ENCODE measurements at regions not wholly inside any gene's neighbourhood (a gene's known extent, or its start where the extent isn't known, plus 50 kb on each side); places are given as distances from the start of the nearest gene placed in this dataset.

GRCh38 chr15:69689133-69689532 is 236.5 kb downstream of the RPLP1 start:
- FAIRE-seq (no peak), DNase-seq (ENCODE audit: insufficient read length, low spot score) (no peak)
- no peak for TF ChIP-seq CTCF (IDR thresholded peaks at IDR 0.05; ENCODE audit: insufficient read depth, missing control alignments)

GRCh38 chr15:69691307-69692015 is 238.8 kb downstream of the RPLP1 start:
- TF ChIP-seq CTCF (IDR thresholded peaks at IDR 0.05; ENCODE audit: insufficient read depth, missing control alignments) = no peak
- DNase-seq (ENCODE audit: insufficient read length, low spot score) = no peak
- FAIRE-seq = no peak

GRCh38 chr15:69692342-69692741 is 239.7 kb downstream of the RPLP1 start:
- no peak for FAIRE-seq
- no peak for TF ChIP-seq CTCF (IDR thresholded peaks at IDR 0.05; ENCODE audit: insufficient read depth, missing control alignments)
- no peak for DNase-seq (ENCODE audit: insufficient read length, low spot score)

- no peak for FAIRE-seq
- TF ChIP-seq CTCF (IDR thresholded peaks at IDR 0.05; ENCODE audit: insufficient read depth, missing control alignments) = no peak
- no peak for DNase-seq (ENCODE audit: insufficient read length, low spot score)
Measured at GRCh38 chr15:69693059-69693458, 240.4 kb downstream of the RPLP1 start.

- FAIRE-seq (no peak), DNase-seq (ENCODE audit: insufficient read length, low spot score) (no peak)
- TF ChIP-seq CTCF (IDR thresholded peaks at IDR 0.05; ENCODE audit: insufficient read depth, missing control alignments) = no peak
Measured at GRCh38 chr15:69696946-69697345, 244.3 kb downstream of the RPLP1 start.

- no peak for DNase-seq (ENCODE audit: insufficient read length, low spot score)
- no peak for FAIRE-seq
- no peak for TF ChIP-seq CTCF (IDR thresholded peaks at IDR 0.05; ENCODE audit: insufficient read depth, missing control alignments)
Measured at GRCh38 chr15:69697916-69698315, 245.3 kb downstream of the RPLP1 start.

- DNase-seq (ENCODE audit: insufficient read length, low spot score) = no peak
- TF ChIP-seq CTCF (IDR thresholded peaks at IDR 0.05; ENCODE audit: insufficient read depth, missing control alignments) = no peak
- no peak for FAIRE-seq
Measured at GRCh38 chr15:69699096-69699495, 246.5 kb downstream of the RPLP1 start.

Data from D721Med (cell line).